ENCODE measurements at regions not wholly inside any gene's neighbourhood (a gene's known extent, or its start where the extent isn't known, plus 50 kb on each side); places are given as distances from the start of the nearest gene placed in this dataset.
"Not testable (repeated sequence)": the region's sequence is repeated elsewhere in the genome, so short reads cannot be mapped to it uniquely, and the experiment has no call there.

GRCh38 chr11:11220786-11221185 is 132.3 kb downstream of the CSNK2A3 start:
- no peak for DNase-seq

GRCh38 chr11:11218629-11218986 is 134.4 kb downstream of the CSNK2A3 start:
- DNase-seq: no peak

GRCh38 chr11:11217929-11218628 is 135.0 kb downstream of the CSNK2A3 start:
- no peak for DNase-seq

- no peak for DNase-seq
Observed at GRCh38 chr11:11217289-11217928, 135.6 kb downstream of the CSNK2A3 start.

- DNase-seq: no peak
Observed at GRCh38 chr11:11215944-11216343, 137.1 kb downstream of the CSNK2A3 start.

- no peak for DNase-seq
Observed at GRCh38 chr11:11215058-11215815, 137.8 kb downstream of the CSNK2A3 start.

- no peak for DNase-seq
Observed at GRCh38 chr11:11213117-11213516, 139.9 kb downstream of the CSNK2A3 start.

GRCh38 chr11:11211888-11212287 is 141.2 kb downstream of the CSNK2A3 start:
- no peak for DNase-seq

- DNase-seq: no peak
Observed at GRCh38 chr11:11211186-11211585, 141.9 kb downstream of the CSNK2A3 start.

GRCh38 chr11:11210446-11210845 is 142.6 kb downstream of the CSNK2A3 start:
- no peak for DNase-seq

- DNase-seq: no peak
Observed at GRCh38 chr11:11209967-11210366, 143.1 kb downstream of the CSNK2A3 start.

- DNase-seq: no peak
Observed at GRCh38 chr11:11208994-11209393, 144.1 kb downstream of the CSNK2A3 start.

- no peak for DNase-seq
Observed at GRCh38 chr11:11207428-11207827, 145.6 kb downstream of the CSNK2A3 start.

- DNase-seq: no peak
Observed at GRCh38 chr11:11206484-11206883, 146.6 kb downstream of the CSNK2A3 start.

- DNase-seq: no peak
Observed at GRCh38 chr11:11202885-11203284, 150.2 kb downstream of the CSNK2A3 start.

GRCh38 chr11:11201302-11201701 is 151.7 kb downstream of the CSNK2A3 start:
- DNase-seq: not testable (repeated sequence)

- no peak for DNase-seq
Observed at GRCh38 chr11:11192541-11192940, 160.5 kb downstream of the CSNK2A3 start.

- no peak for DNase-seq
Observed at GRCh38 chr11:11189506-11189905, 163.5 kb downstream of the CSNK2A3 start.

GRCh38 chr11:11186249-11186648 is 166.8 kb downstream of the CSNK2A3 start:
- DNase-seq: no peak

GRCh38 chr11:11182261-11182660 is 170.8 kb downstream of the CSNK2A3 start:
- no peak for DNase-seq

- no peak for DNase-seq
Observed at GRCh38 chr11:11178671-11179638, 174.1 kb downstream of the CSNK2A3 start.

- DNase-seq: no peak
Observed at GRCh38 chr11:11177156-11177808, 175.8 kb downstream of the CSNK2A3 start.

Data from activated naive CD4-positive, alpha-beta T cell treated with anti-CD3 and anti-CD28 coated beads, Interleukin-2, amount 50 U/mL, for 16 hours (primary cell).